Astrocyte of the spinal cord (primary cell): ENCODE measurements at regions not wholly inside any gene's neighbourhood (a gene's known extent, or its start where the extent isn't known, plus 50 kb on each side); places are given as distances from the start of the nearest gene placed in this dataset.

Experiments
- DNase-seq: peaks from one replicate; pipeline ENCODE4 v3.0.0; 2011; ENCODE audit warnings: low read depth, low spot score
- H3K4me3 ChIP-seq: 2 replicates; pipeline ENCODE4 v1.5.1; 2011; ENCODE audit warnings: low read depth, mild to moderate bottlenecking, low read length, moderate library complexity
- CTCF ChIP-seq: IDR thresholded peaks from 2 replicates; pipeline ENCODE4 v1.5.1; 2012; ENCODE audit warnings: low read depth, mild to moderate bottlenecking, low read length, inconsistent platforms
- in situ Hi-C: cut with HindIII; loops from 2 replicates; pipeline ENCODE4 v1.10.0; 2017; ENCODE audit warnings: low sequenced_read_pairs

DNA sequence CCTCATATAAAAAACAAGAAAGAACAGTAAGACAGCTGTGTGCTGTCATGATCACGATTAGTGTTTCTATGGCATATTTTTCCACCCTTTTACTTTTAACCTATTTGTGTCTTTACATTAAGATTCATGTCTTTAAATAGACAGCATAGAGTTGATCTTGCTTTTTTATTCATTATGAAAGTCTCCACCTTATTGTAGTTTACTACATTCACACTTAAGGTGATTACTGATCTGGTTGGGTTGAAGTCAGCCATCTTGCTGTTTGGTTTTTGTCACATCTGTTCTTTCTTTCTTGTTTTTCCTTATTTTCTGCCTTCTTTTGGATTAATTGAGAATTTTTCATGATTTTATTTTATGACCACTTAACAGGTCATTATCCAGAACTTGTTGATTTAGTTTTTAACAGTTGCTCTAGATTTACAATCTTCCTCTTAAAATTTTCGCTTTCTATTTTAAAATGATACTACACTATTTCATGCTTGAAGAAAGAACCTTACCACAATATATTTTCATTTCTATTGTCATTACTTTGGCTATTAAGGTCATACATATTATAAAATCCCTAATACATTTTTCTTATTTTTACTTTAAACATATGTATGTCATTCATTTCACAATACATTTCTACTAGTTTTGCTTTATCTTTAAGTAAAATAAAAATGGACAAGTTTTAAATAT is 292.5 kb downstream of the SH3GL2 start:
- no peak for TF ChIP-seq CTCF
- in situ Hi-C loops, result no loop called here

DNA sequence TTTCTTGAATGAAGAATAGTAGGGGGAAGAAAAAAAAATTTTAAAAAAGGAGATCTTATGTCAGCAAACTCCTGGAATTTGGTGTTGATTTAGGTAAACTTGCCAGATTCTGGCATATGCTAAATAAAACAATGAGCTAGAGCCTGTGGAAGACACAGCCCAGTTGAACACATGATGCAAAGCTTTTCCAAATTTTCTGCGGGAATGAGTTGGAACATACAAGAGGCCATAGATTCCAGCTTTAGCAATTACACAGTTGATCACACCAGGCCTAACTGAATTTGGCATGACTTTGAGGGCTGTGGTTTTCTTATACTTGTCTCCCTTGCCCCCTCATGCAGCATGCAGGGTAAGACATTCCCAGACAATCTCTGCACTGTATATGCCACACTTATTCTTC is 297.0 kb downstream of the SH3GL2 start:
- in situ Hi-C loops, result no loop called here
- DNase-seq, result no peak
- TF ChIP-seq CTCF, result no peak
- no peak overlapping the region for H3K4me3 ChIP-seq

More for the DNA sequence above, 292.5 kb downstream of the SH3GL2 start:
- no peak for DNase-seq
- no peak overlapping the region for H3K4me3 ChIP-seq

DNA sequence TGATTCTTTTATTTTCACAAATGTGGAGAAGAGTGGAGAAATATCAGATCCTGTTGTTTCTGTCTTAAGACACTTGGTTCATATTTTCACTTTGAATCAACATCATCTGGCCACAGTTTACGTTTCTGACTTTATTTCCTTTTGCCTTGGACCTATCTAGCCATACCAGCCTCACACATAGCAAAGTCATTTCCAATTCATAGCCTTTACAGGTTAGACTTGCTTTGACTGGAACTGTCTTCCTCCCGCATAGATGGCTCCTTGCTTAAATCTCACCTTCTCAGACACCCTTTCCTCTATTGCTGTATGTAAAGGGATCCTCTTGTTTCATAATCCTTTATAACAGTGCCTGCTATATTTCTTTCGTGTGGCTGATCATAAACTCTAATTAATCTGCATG is 297.8 kb downstream of the SH3GL2 start:
- in situ Hi-C loops, result no loop called here
- no peak overlapping the region for H3K4me3 ChIP-seq
- no peak for TF ChIP-seq CTCF
- no peak for DNase-seq

GRCh38 chr9:17878810-17879370 is 300.0 kb downstream of the SH3GL2 start:
- in situ Hi-C loops, result no loop called here
- no peak overlapping the region for H3K4me3 ChIP-seq
- no peak for TF ChIP-seq CTCF
- no peak for DNase-seq

GRCh38 chr9:17881371-17881770 is 302.5 kb downstream of the SH3GL2 start:
- no peak overlapping the region for H3K4me3 ChIP-seq
- in situ Hi-C loops, result no loop called here
- TF ChIP-seq CTCF, result no peak
- no peak for DNase-seq

DNA sequence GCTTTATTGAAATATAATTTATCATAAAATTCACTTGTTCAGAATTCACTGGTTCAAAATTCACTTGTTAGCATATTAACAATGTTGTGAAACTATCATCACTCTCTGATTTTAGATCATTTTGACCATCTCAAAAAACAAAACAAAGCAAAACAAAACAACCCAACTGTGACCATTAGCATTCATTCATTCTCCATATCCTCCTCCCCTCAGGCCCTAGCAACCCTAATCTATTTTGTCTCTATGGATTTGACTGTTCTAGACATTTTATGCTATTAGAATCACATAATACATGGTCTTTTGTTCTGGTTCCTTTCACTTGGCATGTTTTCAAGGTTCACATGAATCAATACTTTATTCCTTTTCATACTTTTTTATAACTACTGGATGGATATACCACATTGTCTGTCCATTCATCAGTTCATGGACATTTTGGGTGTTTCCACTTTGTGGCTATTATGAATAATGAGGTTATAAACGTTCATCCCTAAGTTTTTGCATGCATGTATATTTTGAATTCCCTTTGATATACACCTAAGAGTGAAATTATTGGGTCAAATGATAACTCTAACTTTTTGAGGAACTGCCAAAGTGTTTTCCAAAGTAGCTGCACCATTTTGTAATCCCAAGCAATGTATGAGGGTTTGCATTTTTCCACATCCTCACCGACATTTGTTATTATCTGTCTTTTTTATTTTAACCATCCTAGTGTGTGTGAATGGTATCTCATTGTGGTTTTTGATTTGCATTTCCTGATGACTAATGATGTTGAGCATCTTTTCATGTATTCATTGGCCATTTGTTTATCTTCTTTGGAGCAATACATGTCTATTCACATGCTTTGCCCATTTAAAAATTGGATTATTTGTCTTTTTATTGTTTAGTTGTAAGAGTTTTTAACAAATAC is 304.1 kb downstream of the SH3GL2 start:
- TF ChIP-seq CTCF, result no peak
- in situ Hi-C loops, result no loop called here
- no peak for DNase-seq
- H3K4me3 ChIP-seq, result no peak overlapping the region
